HepG2 (cell line): ENCODE measurements at regions not wholly inside any gene's neighbourhood (a gene's known extent, or its start where the extent isn't known, plus 50 kb on each side); places are given as distances from the start of the nearest gene placed in this dataset.

Source experiments
- AGO1 ChIP-seq: fragments of 200-400 bp; formaldehyde crosslinking; IDR thresholded peaks from 2 replicates; pipeline ENCODE4 v1.6.1; 2017; ENCODE audit warnings: mild to moderate bottlenecking, low read depth, low read length, moderate library complexity; ENCODE audit not compliant: poor library complexity, severe bottlenecking
- MYC ChIP-seq: sonication (generic); formaldehyde crosslinking; IDR thresholded peaks from 2 replicates; pipeline ENCODE4 v1.9.0; 2021; ENCODE audit warnings: missing genetic modification reagents, borderline replicate concordance
- RELA ChIP-seq: sonication (generic); formaldehyde crosslinking; IDR thresholded peaks from 2 replicates; pipeline ENCODE4 v1.4.0; 2020; ENCODE audit warnings: missing genetic modification reagents
- SAP130 ChIP-seq: IDR thresholded peaks from 2 replicates; pipeline ENCODE4 v1.6.1; 2016; ENCODE audit warnings: low read depth
- ZNF138 ChIP-seq: sonication (generic); formaldehyde crosslinking; IDR thresholded peaks from 2 replicates; pipeline ENCODE4 v1.5.0; 2020; ENCODE audit warnings: mild to moderate bottlenecking, low read depth, missing genetic modification reagents
- ZNF205 ChIP-seq: IDR thresholded peaks from 2 replicates; pipeline ENCODE4 v1.6.1; 2018; ENCODE audit warnings: missing biosample characterization, missing genetic modification reagents
- ZNF510 ChIP-seq: sonication (generic); formaldehyde crosslinking; IDR thresholded peaks from 2 replicates; pipeline ENCODE4 v1.4.0; 2020; ENCODE audit warnings: low read depth, mild to moderate bottlenecking, missing genetic modification reagents
- ZNF605 ChIP-seq: sonication (generic); formaldehyde crosslinking; IDR thresholded peaks from 2 replicates; pipeline ENCODE4 v1.8.0; 2022; ENCODE audit warnings: mild to moderate bottlenecking, missing genetic modification reagents
- ZNF674 ChIP-seq: sonication (generic); formaldehyde crosslinking; IDR thresholded peaks from 2 replicates; pipeline ENCODE4 v1.5.0; 2020; ENCODE audit warnings: low read depth, mild to moderate bottlenecking, missing genetic modification reagents
- TF ChIP-seq, protein P1 (sequence below): sonication (generic); formaldehyde crosslinking; IDR thresholded peaks from 2 replicates; pipeline ENCODE4 v1.5.1; 2020; ENCODE audit warnings: mild to moderate bottlenecking, missing genetic modification reagents, moderate library complexity
- TF ChIP-seq, protein P2 (sequence below): sonication (generic); formaldehyde crosslinking; IDR thresholded peaks from 2 replicates; pipeline ENCODE4 v1.4.0; 2020; ENCODE audit warnings: mild to moderate bottlenecking, missing genetic modification reagents

DNA sequence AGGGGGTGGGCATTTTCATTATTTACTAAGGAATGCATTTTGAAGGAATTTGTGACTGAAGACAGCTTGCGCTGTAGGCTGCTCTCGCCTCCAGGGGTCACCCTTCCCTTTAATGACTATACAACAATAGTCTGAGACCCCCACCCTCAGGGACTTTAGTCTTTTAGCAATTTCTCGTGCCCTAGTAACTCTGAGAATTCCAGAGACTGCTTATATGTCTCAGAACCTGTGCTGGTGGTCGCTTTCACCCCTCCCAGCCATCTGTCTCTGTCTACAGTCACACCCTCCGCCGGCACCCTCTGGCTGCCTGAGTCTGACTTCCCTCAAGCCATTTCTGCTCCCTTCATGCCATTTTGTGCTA, 671.4 kb downstream of the NR2F1-AS1 start (continued):
- no peak for TF ChIP-seq MYC (CRISPR knock-in tag)
- TF ChIP-seq AGO1: no peak
- no peak for TF ChIP-seq SAP130
- no peak for TF ChIP-seq ZNF674 (CRISPR knock-in tag)
- no peak for TF ChIP-seq ZNF510 (CRISPR knock-in tag)
- no peak for TF ChIP-seq ZNF605
- TF ChIP-seq, protein P1, sequence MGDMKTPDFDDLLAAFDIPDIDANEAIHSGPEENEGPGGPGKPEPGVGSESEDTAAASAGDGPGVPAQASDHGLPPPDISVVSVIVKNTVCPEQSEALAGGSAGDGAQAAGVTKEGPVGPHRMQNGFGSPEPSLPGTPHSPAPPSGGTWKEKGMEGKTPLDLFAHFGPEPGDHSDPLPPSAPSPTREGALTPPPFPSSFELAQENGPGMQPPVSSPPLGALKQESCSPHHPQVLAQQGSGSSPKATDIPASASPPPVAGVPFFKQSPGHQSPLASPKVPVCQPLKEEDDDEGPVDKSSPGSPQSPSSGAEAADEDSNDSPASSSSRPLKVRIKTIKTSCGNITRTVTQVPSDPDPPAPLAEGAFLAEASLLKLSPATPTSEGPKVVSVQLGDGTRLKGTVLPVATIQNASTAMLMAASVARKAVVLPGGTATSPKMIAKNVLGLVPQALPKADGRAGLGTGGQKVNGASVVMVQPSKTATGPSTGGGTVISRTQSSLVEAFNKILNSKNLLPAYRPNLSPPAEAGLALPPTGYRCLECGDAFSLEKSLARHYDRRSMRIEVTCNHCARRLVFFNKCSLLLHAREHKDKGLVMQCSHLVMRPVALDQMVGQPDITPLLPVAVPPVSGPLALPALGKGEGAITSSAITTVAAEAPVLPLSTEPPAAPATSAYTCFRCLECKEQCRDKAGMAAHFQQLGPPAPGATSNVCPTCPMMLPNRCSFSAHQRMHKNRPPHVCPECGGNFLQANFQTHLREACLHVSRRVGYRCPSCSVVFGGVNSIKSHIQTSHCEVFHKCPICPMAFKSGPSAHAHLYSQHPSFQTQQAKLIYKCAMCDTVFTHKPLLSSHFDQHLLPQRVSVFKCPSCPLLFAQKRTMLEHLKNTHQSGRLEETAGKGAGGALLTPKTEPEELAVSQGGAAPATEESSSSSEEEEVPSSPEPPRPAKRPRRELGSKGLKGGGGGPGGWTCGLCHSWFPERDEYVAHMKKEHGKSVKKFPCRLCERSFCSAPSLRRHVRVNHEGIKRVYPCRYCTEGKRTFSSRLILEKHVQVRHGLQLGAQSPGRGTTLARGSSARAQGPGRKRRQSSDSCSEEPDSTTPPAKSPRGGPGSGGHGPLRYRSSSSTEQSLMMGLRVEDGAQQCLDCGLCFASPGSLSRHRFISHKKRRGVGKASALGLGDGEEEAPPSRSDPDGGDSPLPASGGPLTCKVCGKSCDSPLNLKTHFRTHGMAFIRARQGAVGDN: no peak; the same call in 1 of the 2 replicates
- TF ChIP-seq ZNF138 (CRISPR knock-in tag): no peak
- no peak for TF ChIP-seq ZNF205 (CRISPR knock-in tag)
- TF ChIP-seq, protein P2, sequence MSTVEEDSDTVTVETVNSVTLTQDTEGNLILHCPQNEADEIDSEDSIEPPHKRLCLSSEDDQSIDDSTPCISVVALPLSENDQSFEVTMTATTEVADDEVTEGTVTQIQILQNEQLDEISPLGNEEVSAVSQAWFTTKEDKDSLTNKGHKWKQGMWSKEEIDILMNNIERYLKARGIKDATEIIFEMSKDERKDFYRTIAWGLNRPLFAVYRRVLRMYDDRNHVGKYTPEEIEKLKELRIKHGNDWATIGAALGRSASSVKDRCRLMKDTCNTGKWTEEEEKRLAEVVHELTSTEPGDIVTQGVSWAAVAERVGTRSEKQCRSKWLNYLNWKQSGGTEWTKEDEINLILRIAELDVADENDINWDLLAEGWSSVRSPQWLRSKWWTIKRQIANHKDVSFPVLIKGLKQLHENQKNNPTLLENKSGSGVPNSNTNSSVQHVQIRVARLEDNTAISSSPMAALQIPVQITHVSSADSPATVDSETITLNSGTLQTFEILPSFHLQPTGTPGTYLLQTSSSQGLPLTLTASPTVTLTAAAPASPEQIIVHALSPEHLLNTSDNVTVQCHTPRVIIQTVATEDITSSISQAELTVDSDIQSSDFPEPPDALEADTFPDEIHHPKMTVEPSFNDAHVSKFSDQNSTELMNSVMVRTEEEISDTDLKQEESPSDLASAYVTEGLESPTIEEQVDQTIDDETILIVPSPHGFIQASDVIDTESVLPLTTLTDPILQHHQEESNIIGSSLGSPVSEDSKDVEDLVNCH (CRISPR knock-in tag): no peak
- TF ChIP-seq RELA (CRISPR knock-in tag): no peak
